Spleen (tissue), 7 donors: ENCODE measurements at regions not wholly inside any gene's neighbourhood (a gene's known extent, or its start where the extent isn't known, plus 50 kb on each side); places are given as distances from the start of the nearest gene placed in this dataset.

Experiments
- CTCF ChIP-seq, 11 experiments: fragments of 200-600 bp in 7 of 11; fragments of 450-650 bp in 4 of 11; sonication (generic) in 4 of 11; IDR thresholded peaks in 8 of 11; conservative IDR thresholded peaks in 3 of 11; 1 replicate in 7 of 11; 2 replicates in 4 of 11; pipeline versions ENCODE4 v1.4.0 to v1.8.0; 2016 to 2021; ENCODE audit warnings: antibody characterized with exemption in 11 of 11, inconsistent platforms in 4 of 11, mild to moderate bottlenecking in 1 of 11
- POLR2A ChIP-seq, 3 donors: fragments of 450-650 bp; IDR thresholded peaks; one replicate each; pipeline ENCODE4 v1.5.1; 2017; ENCODE audit warnings: antibody characterized with exemption in 3 of 3, mild to moderate bottlenecking in 1 of 3
- POLR2AphosphoS5 ChIP-seq, 3 donors: sonication (generic); formaldehyde crosslinking; IDR thresholded peaks; one replicate each; pipeline ENCODE4 v1.5.1; 2017; ENCODE audit warnings: antibody characterized with exemption in 3 of 3
- donor health status: DM: no; HTN: no; CAD: no; lungs with moderate emphysema.
- donor health status: DM: no; HTN: no; CAD: no.
- donor health status: DM: no; HTN: no; CAD: no.

DNA sequence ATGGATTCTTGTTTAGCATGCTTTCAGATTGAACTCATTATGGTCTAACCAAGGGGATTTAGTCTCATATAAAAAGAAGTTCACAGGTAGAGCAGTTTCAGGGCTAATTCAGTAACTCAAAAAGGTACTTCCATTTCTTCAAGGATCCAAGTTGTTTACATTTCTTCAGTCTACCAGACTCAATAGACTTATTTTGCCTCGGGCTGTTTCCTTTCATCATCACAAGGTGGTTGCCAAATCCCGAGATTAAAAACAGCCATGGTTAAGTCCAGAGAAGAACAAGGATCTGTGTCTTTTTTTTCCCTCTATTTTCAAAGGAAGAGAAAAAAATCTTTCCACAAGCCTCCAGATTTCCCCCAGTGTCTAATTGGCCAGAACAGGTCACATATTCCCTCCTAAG lies 69.8 kb upstream of the SNX9 start:
- no peak for TF ChIP-seq CTCF (IDR thresholded peaks at IDR 0.05 in 8 of 11, conservative IDR thresholded peaks at IDR 0.05 in 3 of 11)
- no peak for TF ChIP-seq POLR2A (IDR thresholded peaks at IDR 0.05)
- TF ChIP-seq POLR2AphosphoS5 (IDR thresholded peaks at IDR 0.05), result no peak
